Prostate gland (tissue), 2 donors: ENCODE measurements at regions not wholly inside any gene's neighbourhood (a gene's known extent, or its start where the extent isn't known, plus 50 kb on each side); places are given as distances from the start of the nearest gene placed in this dataset.

Experiments used
- CTCF ChIP-seq, 4 experiments: fragments of 200-600 bp in 2 of 4; fragments of 450-650 bp in 2 of 4; sonication (generic) in 2 of 4; IDR thresholded peaks; 1 replicate in 3 of 4; 2 replicates in 1 of 4; pipeline ENCODE4 v1.5.1; 2016 to 2019; ENCODE audit warnings: antibody characterized with exemption in 4 of 4, mild to moderate bottlenecking in 2 of 4, moderate library complexity in 2 of 4
- POLR2A ChIP-seq: fragments of 450-650 bp; IDR thresholded peaks from one replicate; pipeline ENCODE4 v1.6.1; 2016; ENCODE audit warnings: antibody characterized with exemption, mild to moderate bottlenecking
- POLR2AphosphoS5 ChIP-seq: sonication (generic); formaldehyde crosslinking; IDR thresholded peaks from one replicate; pipeline ENCODE4 v1.6.1; 2017; ENCODE audit warnings: antibody characterized with exemption

- TF ChIP-seq CTCF (IDR thresholded peaks at IDR 0.05) (no peak), POLR2AphosphoS5 (no peak), POLR2A (no peak)
Measured at GRCh38 chr4:133596459-133596858, 447.4 kb downstream of the PCDH10 start.
